Loucy (cell line): ENCODE measurements at regions not wholly inside any gene's neighbourhood (a gene's known extent, or its start where the extent isn't known, plus 50 kb on each side); places are given as distances from the start of the nearest gene placed in this dataset.

Source experiments
- H2AFZ ChIP-seq: fragments of 200-600 bp; sonication (generic); 2 replicates; pipeline ENCODE4 v1.6.0; 2016; ENCODE audit warnings: antibody characterized with exemption, mild to moderate bottlenecking, low read length, moderate library complexity
- H3F3A ChIP-seq: fragments of 200-600 bp; 2 replicates; pipeline ENCODE4 v1.6.0; 2016; ENCODE audit warnings: antibody characterized with exemption, low read depth, mild to moderate bottlenecking
- H3K27me3 ChIP-seq: fragments of 200-600 bp; sonication (generic); 2 replicates; pipeline ENCODE4 v1.6.1; 2014; ENCODE audit warnings: low read length, mild to moderate bottlenecking; ENCODE audit not compliant: insufficient read depth, poor library complexity, severe bottlenecking
- H3K36me3 ChIP-seq: fragments of 200-600 bp; sonication (generic); 2 replicates; pipeline ENCODE4 v1.6.1; 2016; ENCODE audit warnings: low read length; ENCODE audit not compliant: insufficient read depth
- H3K4me1 ChIP-seq: fragments of 200-600 bp; sonication (generic); 2 replicates; pipeline ENCODE4 v1.5.1; 2014; ENCODE audit warnings: low read length, mild to moderate bottlenecking; ENCODE audit not compliant: insufficient read depth, poor library complexity, severe bottlenecking
- H3K4me2 ChIP-seq: fragments of 200-600 bp; sonication (generic); 2 replicates; pipeline ENCODE4 v1.6.0; 2014; ENCODE audit warnings: antibody characterized with exemption, low read length, low read depth, mild to moderate bottlenecking; ENCODE audit not compliant: poor library complexity, severe bottlenecking
- H3K4me3 ChIP-seq: fragments of 200-600 bp; sonication (generic); 2 replicates; pipeline ENCODE4 v1.5.1; 2014; ENCODE audit warnings: low read length, mild to moderate bottlenecking, mixed read lengths; ENCODE audit not compliant: poor library complexity, severe bottlenecking
- H3K79me2 ChIP-seq: fragments of 200-600 bp; sonication (generic); 2 replicates; pipeline ENCODE4 v1.6.1; 2014; ENCODE audit warnings: low read length; ENCODE audit not compliant: insufficient read depth
- H3K9ac ChIP-seq: fragments of 200-600 bp; sonication (generic); 2 replicates; pipeline ENCODE4 v1.6.0; 2014; ENCODE audit warnings: mild to moderate bottlenecking, low read depth, low read length, moderate library complexity; ENCODE audit not compliant: poor library complexity, severe bottlenecking
- H3K9me2 ChIP-seq: fragments of 200-600 bp; sonication (generic); replicated peaks from 2 replicates; pipeline ENCODE4 v1.6.1; 2016; ENCODE audit warnings: low read depth, low read length, mixed read lengths
- H3K9me3 ChIP-seq: fragments of 200-600 bp; sonication (generic); 2 replicates; pipeline ENCODE4 v1.6.1; 2014; ENCODE audit warnings: mild to moderate bottlenecking, antibody characterized with exemption, low read length, low read depth; ENCODE audit not compliant: insufficient read depth
- H4K20me1 ChIP-seq: fragments of 200-600 bp; sonication (generic); 2 replicates; pipeline ENCODE4 v1.6.0; 2014; ENCODE audit warnings: antibody characterized with exemption, low read length, mild to moderate bottlenecking; ENCODE audit not compliant: insufficient read depth, poor library complexity, severe bottlenecking
- EZH2phosphoT487 ChIP-seq: fragments of 200-600 bp; IDR thresholded peaks from 2 replicates; pipeline ENCODE4 v1.6.1; 2018; ENCODE audit warnings: antibody characterized with exemption, mild to moderate bottlenecking, moderate library complexity, borderline replicate concordance
- TF ChIP-seq, protein P1 (sequence below): fragments of 200-600 bp; sonication (generic); conservative IDR thresholded peaks from 2 replicates; pipeline ENCODE4 v1.5.1; 2014; ENCODE audit warnings: mild to moderate bottlenecking, antibody characterized with exemption, low read length

- H3F3A ChIP-seq: no peaks in the 10 kb centered on the region
- no peaks in the 10 kb centered on the region for H3K79me2 ChIP-seq
- no peak for TF ChIP-seq EZH2phosphoT487
- TF ChIP-seq, protein P1, sequence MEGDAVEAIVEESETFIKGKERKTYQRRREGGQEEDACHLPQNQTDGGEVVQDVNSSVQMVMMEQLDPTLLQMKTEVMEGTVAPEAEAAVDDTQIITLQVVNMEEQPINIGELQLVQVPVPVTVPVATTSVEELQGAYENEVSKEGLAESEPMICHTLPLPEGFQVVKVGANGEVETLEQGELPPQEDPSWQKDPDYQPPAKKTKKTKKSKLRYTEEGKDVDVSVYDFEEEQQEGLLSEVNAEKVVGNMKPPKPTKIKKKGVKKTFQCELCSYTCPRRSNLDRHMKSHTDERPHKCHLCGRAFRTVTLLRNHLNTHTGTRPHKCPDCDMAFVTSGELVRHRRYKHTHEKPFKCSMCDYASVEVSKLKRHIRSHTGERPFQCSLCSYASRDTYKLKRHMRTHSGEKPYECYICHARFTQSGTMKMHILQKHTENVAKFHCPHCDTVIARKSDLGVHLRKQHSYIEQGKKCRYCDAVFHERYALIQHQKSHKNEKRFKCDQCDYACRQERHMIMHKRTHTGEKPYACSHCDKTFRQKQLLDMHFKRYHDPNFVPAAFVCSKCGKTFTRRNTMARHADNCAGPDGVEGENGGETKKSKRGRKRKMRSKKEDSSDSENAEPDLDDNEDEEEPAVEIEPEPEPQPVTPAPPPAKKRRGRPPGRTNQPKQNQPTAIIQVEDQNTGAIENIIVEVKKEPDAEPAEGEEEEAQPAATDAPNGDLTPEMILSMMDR: no peak
- H3K27me3 ChIP-seq: no peaks in the 10 kb centered on the region
- no peaks in the 10 kb centered on the region for H3K36me3 ChIP-seq
- no peaks in the 10 kb centered on the region for H3K9me2 ChIP-seq
- H3K4me3 ChIP-seq: no peak overlapping the region
- no peak overlapping the region for H3K4me2 ChIP-seq
- H4K20me1 ChIP-seq: no peaks in the 10 kb centered on the region
- no peaks in the 10 kb centered on the region for H3K4me1 ChIP-seq
- H3K9me3 ChIP-seq: no peaks in the 10 kb centered on the region
- no peak overlapping the region for H3K9ac ChIP-seq
- H2AFZ ChIP-seq: no peak overlapping the region
Observed at GRCh38 chr13:67614579-67614978, 384.4 kb upstream of the PCDH9 start.

DNA sequence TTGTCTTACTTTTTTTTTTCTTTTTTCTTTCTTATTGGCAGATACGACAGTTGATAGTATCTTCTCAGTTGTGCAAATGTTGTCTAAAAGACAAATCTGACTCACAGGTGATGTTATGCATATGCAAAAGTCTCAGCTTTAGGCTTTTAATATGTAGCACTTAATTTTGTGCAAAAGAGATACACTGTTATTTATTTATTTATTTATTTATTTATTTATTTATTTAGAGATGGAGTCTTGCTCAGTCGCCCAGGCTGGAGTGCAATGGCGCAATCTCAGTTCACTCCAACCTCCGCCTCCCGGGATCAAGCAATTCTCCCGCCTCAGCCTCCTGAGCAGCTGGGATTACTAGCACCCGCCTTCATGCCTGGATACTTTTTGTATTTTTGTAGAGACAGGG lies 383.9 kb upstream of the PCDH9 start:
- no peak overlapping the region for H3K9ac ChIP-seq
- TF ChIP-seq, protein P1: no peak
- no peak for TF ChIP-seq EZH2phosphoT487
- no peak overlapping the region for H2AFZ ChIP-seq
- no peaks in the 10 kb centered on the region for H3F3A ChIP-seq
- no peaks in the 10 kb centered on the region for H3K9me2 ChIP-seq
- H3K36me3 ChIP-seq: no peaks in the 10 kb centered on the region
- no peak overlapping the region for H3K4me3 ChIP-seq
- no peaks in the 10 kb centered on the region for H3K4me1 ChIP-seq
- H3K79me2 ChIP-seq: no peaks in the 10 kb centered on the region
- H3K4me2 ChIP-seq: no peak overlapping the region
- no peaks in the 10 kb centered on the region for H3K27me3 ChIP-seq
- H4K20me1 ChIP-seq: no peaks in the 10 kb centered on the region
- H3K9me3 ChIP-seq: no peaks in the 10 kb centered on the region

DNA sequence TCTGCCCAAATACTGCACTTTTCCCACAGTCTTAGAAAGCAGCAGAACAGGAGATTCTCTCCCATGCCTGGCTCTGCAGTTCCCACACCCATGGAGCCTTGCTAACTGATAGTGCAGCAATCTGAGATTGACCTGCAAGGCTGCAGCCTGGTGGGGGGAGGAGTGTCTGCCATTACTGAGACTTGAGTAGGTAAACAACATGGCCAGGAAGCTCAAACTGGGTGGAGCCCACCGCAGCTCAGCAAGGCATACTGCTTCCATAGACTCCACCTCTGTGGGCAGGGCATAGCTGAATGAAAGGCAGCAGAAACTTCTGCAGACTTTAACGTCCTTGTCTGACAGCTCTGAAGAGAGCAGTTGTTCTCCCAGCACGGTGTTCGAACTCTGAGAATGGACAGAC lies 358.5 kb upstream of the PCDH9 start:
- TF ChIP-seq, protein P1: no peak
- TF ChIP-seq EZH2phosphoT487: no peak
- H3F3A ChIP-seq: no peaks in the 10 kb centered on the region
- H3K27me3 ChIP-seq: no peaks in the 10 kb centered on the region
- H3K9me2 ChIP-seq: no peaks in the 10 kb centered on the region
- H3K79me2 ChIP-seq: no peaks in the 10 kb centered on the region
- no peaks in the 10 kb centered on the region for H3K4me1 ChIP-seq
- no peak overlapping the region for H3K4me3 ChIP-seq
- no peaks in the 10 kb centered on the region for H3K36me3 ChIP-seq
- no peaks in the 10 kb centered on the region for H4K20me1 ChIP-seq
- no peaks in the 10 kb centered on the region for H3K9me3 ChIP-seq
- no peak overlapping the region for H3K9ac ChIP-seq
- H2AFZ ChIP-seq: no peak overlapping the region
- H3K4me2 ChIP-seq: no peak overlapping the region
